SK-N-SH (cell line): ENCODE measurements at regions not wholly inside any gene's neighbourhood (a gene's known extent, or its start where the extent isn't known, plus 50 kb on each side); places are given as distances from the start of the nearest gene placed in this dataset.

Experiments used
- CTCF ChIA-PET: fragments of 300-600, 350-600 bp; formaldehyde crosslinking; extraction: SDS; loops from one replicate; lab custom pipeline; 2021; lab: Yijun Ruan, JAX
- POLR2A ChIA-PET: fragments of 350-600 bp; sonication (Branson Sonifier 250); formaldehyde crosslinking; extraction: SDS; loops from one replicate; lab custom pipeline; 2020; ENCODE audit warnings: antibody characterized with exemption, inconsistent platforms; lab: Yijun Ruan, JAX
- DNase-seq: peaks from one replicate; pipeline ENCODE4 v3.0.0; 2012
- H2AFZ ChIP-seq: fragments of 200-600 bp; sonication (generic); 2 replicates; pipeline ENCODE4 v1.8.1; 2016; ENCODE audit warnings: antibody characterized with exemption, mild to moderate bottlenecking, low read depth
- H3F3A ChIP-seq: fragments of 200-600 bp; sonication (generic); replicated peaks from 2 replicates; pipeline ENCODE3; 2016; ENCODE audit warnings: antibody characterized with exemption, mild to moderate bottlenecking; ENCODE audit not compliant: insufficient read depth
- H3K27ac ChIP-seq, 2 experiments: fragments of 200-500 bp in 1 of 2; fragments of 200-600 bp in 1 of 2; sonication (Bioruptor generic) in 1 of 2; sonication (generic), shearing (Covaris generic) in 1 of 2; 2 replicates each; pipeline versions ENCODE4 v1.5.1 to v1.6.1; 2014 to 2016; ENCODE audit warnings: low read depth in 2 of 2, inconsistent platforms in 1 of 2, low read length in 1 of 2, mild to moderate bottlenecking in 1 of 2, mixed read lengths in 1 of 2
- H3K27me3 ChIP-seq: fragments of 200-600 bp; sonication (generic), shearing (Covaris generic); 2 replicates; pipeline ENCODE4 v1.6.1; 2016; ENCODE audit warnings: mixed run types; ENCODE audit not compliant: insufficient read depth
- H3K36me3 ChIP-seq, 2 experiments: fragments of 200-500 bp in 1 of 2; fragments of 200-600 bp in 1 of 2; sonication (Bioruptor generic) in 1 of 2; sonication (generic) in 1 of 2; replicated peaks in 1 of 2; 2 replicates each; pipeline versions ENCODE3 to v1.5.1; 2014 to 2016; ENCODE audit warnings: low read length in 1 of 2, mild to moderate bottlenecking in 1 of 2; ENCODE audit not compliant: insufficient read depth in 2 of 2, control insufficient read depth in 1 of 2
- H3K4me1 ChIP-seq, 2 experiments: fragments of 200-500 bp in 1 of 2; fragments of 200-600 bp in 1 of 2; sonication (Bioruptor generic) in 1 of 2; sonication (generic), shearing (Covaris generic) in 1 of 2; 2 replicates each; pipeline versions ENCODE4 v1.5.1 to v1.6.1; 2014 to 2016; ENCODE audit warnings: low read depth in 1 of 2, low read length in 1 of 2, mixed run types in 1 of 2; ENCODE audit not compliant: insufficient read depth in 2 of 2, control insufficient read depth in 1 of 2
- H3K4me2 ChIP-seq: fragments of 200-600 bp; sonication (generic), shearing (Covaris generic); 2 replicates; pipeline ENCODE4 v1.6.1; 2017; ENCODE audit warnings: mixed run types
- H3K4me3 ChIP-seq, 2 experiments: fragments of 200-500 bp in 1 of 2; fragments of 200-600 bp in 1 of 2; sonication (Bioruptor generic) in 1 of 2; sonication (generic), shearing (Covaris generic) in 1 of 2; 2 replicates each; pipeline versions ENCODE4 v1.5.1 to v1.8.1; 2014 to 2016; ENCODE audit warnings: low read depth in 2 of 2, inconsistent platforms in 1 of 2, low read length in 1 of 2, mild to moderate bottlenecking in 1 of 2, mixed read lengths in 1 of 2, moderate library complexity in 1 of 2
- H3K79me2 ChIP-seq: fragments of 200-600 bp; sonication (generic); 2 replicates; pipeline ENCODE4 v1.8.1; 2017; ENCODE audit warnings: mild to moderate bottlenecking; ENCODE audit not compliant: insufficient read depth
- H3K9ac ChIP-seq: fragments of 200-600 bp; sonication (generic); 2 replicates; pipeline ENCODE4 v1.6.1; 2017; ENCODE audit warnings: mixed run types
- H3K9me2 ChIP-seq: fragments of 200-600 bp; sonication (generic); 2 replicates; pipeline ENCODE4 v1.6.1; 2017; ENCODE audit warnings: mixed run types
- H3K9me3 ChIP-seq: fragments of 200-600 bp; sonication (generic); 2 replicates; pipeline ENCODE4 v1.6.1; 2017; ENCODE audit warnings: mixed run types, mild to moderate bottlenecking, moderate library complexity
- H4K20me1 ChIP-seq: fragments of 200-600 bp; sonication (generic); 2 replicates; pipeline ENCODE4 v1.6.1; 2017; ENCODE audit warnings: mild to moderate bottlenecking, mixed run types; ENCODE audit not compliant: insufficient read depth
- CTCF ChIP-seq: fragments of 200-600 bp; sonication (generic); IDR thresholded peaks from 2 replicates; pipeline ENCODE4 v1.6.1; 2017; ENCODE audit warnings: antibody characterized with exemption, mild to moderate bottlenecking, moderate library complexity
- FOSL2 ChIP-seq: IDR thresholded peaks from 2 replicates; pipeline ENCODE4 v1.4.0; 2012; ENCODE audit warnings: low read depth, mild to moderate bottlenecking, moderate library complexity, borderline replicate concordance
- FOXM1 ChIP-seq: IDR thresholded peaks from 2 replicates; pipeline ENCODE4 v1.4.0; 2012; ENCODE audit warnings: low read depth, mild to moderate bottlenecking
- GATA2 ChIP-seq: sonication (generic); formaldehyde crosslinking; IDR thresholded peaks from 2 replicates; pipeline ENCODE4 v1.5.0; 2020; ENCODE audit warnings: mild to moderate bottlenecking, missing genetic modification reagents
- JUND ChIP-seq: IDR thresholded peaks from 2 replicates; pipeline ENCODE4 v1.4.0; 2012
- MAX ChIP-seq: IDR thresholded peaks from 2 replicates; pipeline ENCODE4 v1.4.0; 2012; ENCODE audit warnings: low read depth
- NFIC ChIP-seq: IDR thresholded peaks from 2 replicates; pipeline ENCODE4 v1.4.0; 2012; ENCODE audit warnings: borderline replicate concordance
- NRF1 ChIP-seq: IDR thresholded peaks from 2 replicates; pipeline ENCODE4 v1.6.1; 2012; ENCODE audit warnings: low read depth, mild to moderate bottlenecking, low read length
- PBX3 ChIP-seq: IDR thresholded peaks from 2 replicates; pipeline ENCODE4; 2012
- REST ChIP-seq: IDR thresholded peaks from 2 replicates; pipeline ENCODE4 v1.6.1; 2012; ENCODE audit warnings: mild to moderate bottlenecking, low read depth, low read length, moderate library complexity
- RFX5 ChIP-seq: IDR thresholded peaks from 2 replicates; pipeline ENCODE4 v1.6.1; 2012; ENCODE audit warnings: mild to moderate bottlenecking, improper control_type of control experiment, low read length
- RXRA ChIP-seq: IDR thresholded peaks from 2 replicates; pipeline ENCODE4 v1.4.0; 2012; ENCODE audit warnings: low read depth, mild to moderate bottlenecking, borderline replicate concordance
- TAF1 ChIP-seq: IDR thresholded peaks from 2 replicates; pipeline ENCODE4 v1.6.1; 2012; ENCODE audit warnings: low read depth, mild to moderate bottlenecking, low read length, moderate library complexity, borderline replicate concordance
- TCF12 ChIP-seq: IDR thresholded peaks from 2 replicates; pipeline ENCODE4 v1.4.0; 2012
- USF1 ChIP-seq: IDR thresholded peaks from 2 replicates; pipeline ENCODE4 v1.4.0; 2012; ENCODE audit warnings: low read depth, borderline replicate concordance
- YY1 ChIP-seq: IDR thresholded peaks from 2 replicates; pipeline ENCODE4 v1.4.0; 2012; ENCODE audit warnings: low read depth, mild to moderate bottlenecking
- TF ChIP-seq, protein P1 (sequence below): fragments of 150-350 bp; IDR thresholded peaks from 2 replicates; pipeline ENCODE4 v1.6.1; 2016; ENCODE audit warnings: mild to moderate bottlenecking, low read depth, low read length

DNA sequence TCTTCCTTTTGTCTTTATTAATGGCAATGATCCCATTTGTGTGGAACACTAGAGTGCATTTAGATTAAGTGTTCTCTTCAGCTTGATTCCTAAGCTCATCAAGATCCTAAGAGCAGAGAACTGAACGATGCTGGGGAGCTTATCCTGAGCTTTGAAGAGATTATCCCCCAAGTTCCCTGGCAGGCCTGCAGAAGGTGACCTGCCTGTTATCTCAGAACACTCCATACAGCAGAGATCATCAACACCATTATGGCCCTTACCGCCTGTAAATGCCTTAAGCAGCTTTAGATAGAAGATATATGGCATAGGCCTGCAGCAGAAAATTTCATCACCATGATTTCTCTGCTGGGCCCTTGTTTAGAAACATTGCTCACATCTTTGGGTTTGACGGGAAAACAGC lies 779.9 kb upstream of the MAP3K7 start (continued):
- TF ChIP-seq YY1: no peak
- no peak for TF ChIP-seq REST
- TF ChIP-seq TAF1: no peak
- TF ChIP-seq FOSL2: no peak
- TF ChIP-seq USF1: no peak
- TF ChIP-seq CTCF: no peak
- TF ChIP-seq, all 33 proteins: peak for 0

- Histone ChIP-seq H3K79me2 (no peaks in the 10 kb centered on the region), H3K9ac (no peak overlapping the region), H3K9me3 (no peaks in the 10 kb centered on the region), H3F3A (no peaks in the 10 kb centered on the region), H4K20me1 (no peaks in the 10 kb centered on the region), H3K4me3 (no peak overlapping the region), H3K27ac (no peak overlapping the region), H3K27me3 (no peaks in the 10 kb centered on the region), H3K36me3 (no peaks in the 10 kb centered on the region), H3K4me1 (no peaks in the 10 kb centered on the region), H3K4me2 (no peak overlapping the region), H3K9me2 (no peaks in the 10 kb centered on the region), H2AFZ (no peak overlapping the region)
- POLR2A ChIA-PET: no interaction called here
- CTCF ChIA-PET: no interaction called here
- no peak for DNase-seq
- TF ChIP-seq RFX5 (no peak), NRF1 (no peak), FOXM1 (no peak), TCF12 (no peak), NFIC (no peak), REST (no peak), MAX (no peak), RXRA (no peak), JUND (no peak), CTCF (no peak), PBX3 (no peak), FOSL2 (no peak), GATA2 (no peak)
- TF ChIP-seq, protein P1, sequence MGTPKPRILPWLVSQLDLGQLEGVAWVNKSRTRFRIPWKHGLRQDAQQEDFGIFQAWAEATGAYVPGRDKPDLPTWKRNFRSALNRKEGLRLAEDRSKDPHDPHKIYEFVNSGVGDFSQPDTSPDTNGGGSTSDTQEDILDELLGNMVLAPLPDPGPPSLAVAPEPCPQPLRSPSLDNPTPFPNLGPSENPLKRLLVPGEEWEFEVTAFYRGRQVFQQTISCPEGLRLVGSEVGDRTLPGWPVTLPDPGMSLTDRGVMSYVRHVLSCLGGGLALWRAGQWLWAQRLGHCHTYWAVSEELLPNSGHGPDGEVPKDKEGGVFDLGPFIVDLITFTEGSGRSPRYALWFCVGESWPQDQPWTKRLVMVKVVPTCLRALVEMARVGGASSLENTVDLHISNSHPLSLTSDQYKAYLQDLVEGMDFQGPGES: no peak
Measured at GRCh38 chr6:91358986-91359385, 772.1 kb upstream of the MAP3K7 start.
